GM21723 (cell line): ENCODE measurements at regions not wholly inside any gene's neighbourhood (a gene's known extent, or its start where the extent isn't known, plus 50 kb on each side); places are given as distances from the start of the nearest gene placed in this dataset.

Experiments
- ATAC-seq: cut with Tn5 transposase; IDR thresholded peaks from one replicate; pipeline ENCODE4 v1.9.1; 2021; ENCODE audit warnings: mild to moderate bottlenecking, moderate library complexity; ENCODE audit not compliant: unreplicated experiment

GRCh38 chr11:134639586-134640330 lies 227.7 kb upstream of the B3GAT1 start:
- no peak for ATAC-seq

GRCh38 chr11:134638796-134639430 lies 226.9 kb upstream of the B3GAT1 start:
- no peak for ATAC-seq

GRCh38 chr11:134637091-134638015 lies 225.3 kb upstream of the B3GAT1 start:
- no peak for ATAC-seq

GRCh38 chr11:134636071-134636470 lies 224.0 kb upstream of the B3GAT1 start:
- no peak for ATAC-seq

- no peak for ATAC-seq
Measured at GRCh38 chr11:134634897-134635831, 223.1 kb upstream of the B3GAT1 start.

- ATAC-seq = no peak
Measured at GRCh38 chr11:134633276-134633675, 221.2 kb upstream of the B3GAT1 start.

- ATAC-seq = no peak
Measured at GRCh38 chr11:134632347-134633119, 220.5 kb upstream of the B3GAT1 start.

GRCh38 chr11:134630861-134631260 lies 218.8 kb upstream of the B3GAT1 start:
- ATAC-seq = no peak

GRCh38 chr11:134628426-134628825 lies 216.4 kb upstream of the B3GAT1 start:
- ATAC-seq = no peak

GRCh38 chr11:134626032-134626431 lies 214.0 kb upstream of the B3GAT1 start:
- ATAC-seq = no peak

- no peak for ATAC-seq
Measured at GRCh38 chr11:134625631-134626030, 213.6 kb upstream of the B3GAT1 start.

GRCh38 chr11:134625151-134625550 lies 213.1 kb upstream of the B3GAT1 start:
- no peak for ATAC-seq

- ATAC-seq = no peak
Measured at GRCh38 chr11:134624166-134624920, 212.3 kb upstream of the B3GAT1 start.

GRCh38 chr11:134623711-134624110 lies 211.7 kb upstream of the B3GAT1 start:
- no peak for ATAC-seq

GRCh38 chr11:134622458-134622857 lies 210.4 kb upstream of the B3GAT1 start:
- ATAC-seq = no peak

GRCh38 chr11:134617360-134617759 lies 205.3 kb upstream of the B3GAT1 start:
- no peak for ATAC-seq

GRCh38 chr11:134616038-134616437 lies 204.0 kb upstream of the B3GAT1 start:
- ATAC-seq = no peak

GRCh38 chr11:134615041-134615615 lies 203.1 kb upstream of the B3GAT1 start:
- ATAC-seq = no peak

GRCh38 chr11:134614141-134614540 lies 202.1 kb upstream of the B3GAT1 start:
- no peak for ATAC-seq
